Upper lobe of right lung (tissue), 1 donor: ENCODE measurements at regions not wholly inside any gene's neighbourhood (a gene's known extent, or its start where the extent isn't known, plus 50 kb on each side); places are given as distances from the start of the nearest gene placed in this dataset.

Experiments
- ATAC-seq: fragments of 200-7000 bp; cut with Tn5 transposase; one replicate; pipeline ENCODE4 v1.9.1; 2020; ENCODE audit warnings: mild to moderate bottlenecking, moderate library complexity
- DNase-seq: peaks from one replicate; pipeline ENCODE4 v3.0.0-alpha.2; 2020
- H3K27ac ChIP-seq: fragments of 200-600 bp; one replicate; pipeline ENCODE4 v1.8.0; 2022
- H3K27me3 ChIP-seq: fragments of 200-600 bp; one replicate; pipeline ENCODE4 v1.8.0; 2022; ENCODE audit warnings: mild to moderate bottlenecking
- H3K36me3 ChIP-seq: fragments of 200-600 bp; one replicate; pipeline ENCODE4 v1.8.0; 2022
- H3K4me1 ChIP-seq: fragments of 200-600 bp; one replicate; pipeline ENCODE4 v1.8.0; 2022
- H3K4me3 ChIP-seq: fragments of 200-600 bp; one replicate; pipeline ENCODE4 v1.8.0; 2022; ENCODE audit warnings: mild to moderate bottlenecking
- H3K9me3 ChIP-seq: fragments of 200-600 bp; one replicate; pipeline ENCODE4 v1.8.0; 2022
- intact Hi-C: fragments of 100-400 bp; cut with DNase I; formaldehyde crosslinking; loops from one replicate; pipeline ENCODE4 v1.11.0; 2022
- TF ChIP-seq, protein P1 (sequence below): fragments of 200-600 bp; IDR thresholded peaks from one replicate; pipeline ENCODE4 v1.8.0; 2022; ENCODE audit warnings: antibody characterized with exemption
- donor health status: DM: no; HTN: yes; CAD: no; lungs with severe emphysema.

DNA sequence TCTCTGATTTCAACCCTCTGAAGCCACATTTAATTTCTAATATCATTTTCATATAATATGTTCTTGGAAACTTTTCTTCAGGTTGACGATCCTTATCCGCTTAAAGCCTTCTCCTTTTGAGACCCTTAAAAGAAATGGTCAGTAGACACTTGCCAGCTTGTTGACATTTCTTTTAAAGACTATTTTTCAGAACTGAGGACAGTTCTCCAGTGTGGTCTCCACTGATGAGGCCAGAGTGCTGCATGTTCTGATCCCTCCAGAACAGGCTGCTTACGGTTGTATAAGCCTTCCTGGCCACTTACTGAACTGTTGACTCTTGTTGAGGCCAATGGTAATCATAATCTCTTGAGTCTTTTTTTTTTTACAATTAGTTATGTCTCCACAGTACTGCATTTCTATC is 477.3 kb downstream of the FGF9 start:
- H3K36me3 ChIP-seq, result no peaks in the 10 kb centered on the region
- no peak overlapping the region for H3K27ac ChIP-seq
- H3K27me3 ChIP-seq, result no peaks in the 10 kb centered on the region
- ATAC-seq, result no peak
- intact Hi-C loops, result no loop called here
- H3K4me1 ChIP-seq, result no peaks in the 10 kb centered on the region
- H3K9me3 ChIP-seq, result no peaks in the 10 kb centered on the region
- no peak for DNase-seq
- H3K4me3 ChIP-seq, result no peak overlapping the region
- TF ChIP-seq, protein P1, sequence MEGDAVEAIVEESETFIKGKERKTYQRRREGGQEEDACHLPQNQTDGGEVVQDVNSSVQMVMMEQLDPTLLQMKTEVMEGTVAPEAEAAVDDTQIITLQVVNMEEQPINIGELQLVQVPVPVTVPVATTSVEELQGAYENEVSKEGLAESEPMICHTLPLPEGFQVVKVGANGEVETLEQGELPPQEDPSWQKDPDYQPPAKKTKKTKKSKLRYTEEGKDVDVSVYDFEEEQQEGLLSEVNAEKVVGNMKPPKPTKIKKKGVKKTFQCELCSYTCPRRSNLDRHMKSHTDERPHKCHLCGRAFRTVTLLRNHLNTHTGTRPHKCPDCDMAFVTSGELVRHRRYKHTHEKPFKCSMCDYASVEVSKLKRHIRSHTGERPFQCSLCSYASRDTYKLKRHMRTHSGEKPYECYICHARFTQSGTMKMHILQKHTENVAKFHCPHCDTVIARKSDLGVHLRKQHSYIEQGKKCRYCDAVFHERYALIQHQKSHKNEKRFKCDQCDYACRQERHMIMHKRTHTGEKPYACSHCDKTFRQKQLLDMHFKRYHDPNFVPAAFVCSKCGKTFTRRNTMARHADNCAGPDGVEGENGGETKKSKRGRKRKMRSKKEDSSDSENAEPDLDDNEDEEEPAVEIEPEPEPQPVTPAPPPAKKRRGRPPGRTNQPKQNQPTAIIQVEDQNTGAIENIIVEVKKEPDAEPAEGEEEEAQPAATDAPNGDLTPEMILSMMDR, result no peak

DNA sequence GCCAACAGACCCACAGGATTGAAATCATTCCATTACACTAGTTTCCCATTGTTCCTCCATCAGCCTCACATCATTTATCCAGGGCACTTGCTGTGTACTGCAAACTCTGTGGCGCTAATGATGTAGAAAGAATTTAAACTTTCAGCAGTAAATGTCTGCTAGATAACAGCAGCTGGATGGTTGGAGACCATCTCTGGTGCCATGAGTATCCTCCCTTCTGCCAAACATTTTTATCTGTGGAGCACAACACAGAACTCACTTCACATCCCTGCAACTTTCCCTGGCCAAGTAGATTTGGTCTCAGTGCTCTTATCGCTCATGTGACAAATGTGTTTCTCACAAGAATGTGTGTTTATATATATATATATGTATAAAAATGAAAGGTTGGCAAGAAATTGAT is 481.9 kb downstream of the FGF9 start:
- DNase-seq, result no peak
- intact Hi-C loops, result no loop called here
- ATAC-seq, result no peak

DNA sequence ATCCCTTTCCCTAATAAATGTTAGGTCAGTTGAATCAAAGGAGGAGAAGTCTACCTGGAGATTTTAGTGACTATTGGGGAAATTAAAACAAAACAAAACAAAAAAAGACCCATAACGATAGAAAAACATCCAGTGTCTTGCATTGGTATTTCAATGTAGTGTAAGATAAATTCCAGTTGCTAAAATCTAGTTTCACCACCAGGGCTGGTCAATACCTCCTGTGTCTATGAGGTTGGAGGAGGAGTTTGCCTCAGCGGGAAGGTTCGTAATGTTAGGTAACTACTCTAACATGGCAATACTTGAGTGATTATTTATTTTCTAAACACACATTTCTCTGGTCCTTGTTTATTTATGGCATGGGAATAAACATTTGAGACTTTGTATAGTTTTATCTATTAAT is 483.2 kb downstream of the FGF9 start:
- H3K4me1 ChIP-seq, result no peaks in the 10 kb centered on the region
- DNase-seq (no peak), ATAC-seq (no peak)
- H3K27me3 ChIP-seq, result no peaks in the 10 kb centered on the region
- intact Hi-C loops, result no loop called here
- no peak overlapping the region for H3K27ac ChIP-seq
- no peaks in the 10 kb centered on the region for H3K9me3 ChIP-seq
- H3K4me3 ChIP-seq, result no peak overlapping the region
- H3K36me3 ChIP-seq, result no peaks in the 10 kb centered on the region
- TF ChIP-seq, protein P1, result no peak

More for the DNA sequence above, 481.9 kb downstream of the FGF9 start:
- H3K9me3 ChIP-seq, result no peaks in the 10 kb centered on the region
- H3K27me3 ChIP-seq, result no peaks in the 10 kb centered on the region
- no peaks in the 10 kb centered on the region for H3K36me3 ChIP-seq
- no peak overlapping the region for H3K27ac ChIP-seq
- H3K4me1 ChIP-seq, result no peaks in the 10 kb centered on the region
- TF ChIP-seq, protein P1, result no peak
- no peak overlapping the region for H3K4me3 ChIP-seq

DNA sequence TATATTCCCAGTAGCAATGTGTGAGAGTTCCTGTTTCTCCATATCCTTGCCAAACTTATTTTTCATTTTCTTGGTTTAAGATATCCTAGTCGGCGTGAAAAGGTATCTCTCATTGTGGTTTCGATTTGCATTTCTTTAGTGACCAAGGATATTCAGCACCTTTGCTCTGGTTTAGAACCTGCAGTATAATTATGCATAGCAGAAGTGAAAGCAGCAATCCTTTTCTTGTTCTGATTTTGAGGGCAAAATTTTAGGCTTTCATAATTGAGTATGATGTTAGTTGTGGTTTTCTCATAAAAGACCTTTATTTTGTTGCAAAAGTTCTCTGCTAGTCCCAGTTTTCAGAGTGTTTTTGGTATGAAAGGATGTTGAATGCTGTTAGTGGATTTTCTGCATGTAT is 491.0 kb downstream of the FGF9 start:
- no peaks in the 10 kb centered on the region for H3K36me3 ChIP-seq
- H3K4me1 ChIP-seq, result peaks cover 3% of the 10 kb centered on the region
- DNase-seq, result no peak
- intact Hi-C loops, result no loop called here
- no peak overlapping the region for H3K4me3 ChIP-seq
- ATAC-seq, result no peak
- no peaks in the 10 kb centered on the region for H3K27me3 ChIP-seq
- TF ChIP-seq, protein P1, result no peak
- H3K27ac ChIP-seq, result no peak overlapping the region
- no peaks in the 10 kb centered on the region for H3K9me3 ChIP-seq

DNA sequence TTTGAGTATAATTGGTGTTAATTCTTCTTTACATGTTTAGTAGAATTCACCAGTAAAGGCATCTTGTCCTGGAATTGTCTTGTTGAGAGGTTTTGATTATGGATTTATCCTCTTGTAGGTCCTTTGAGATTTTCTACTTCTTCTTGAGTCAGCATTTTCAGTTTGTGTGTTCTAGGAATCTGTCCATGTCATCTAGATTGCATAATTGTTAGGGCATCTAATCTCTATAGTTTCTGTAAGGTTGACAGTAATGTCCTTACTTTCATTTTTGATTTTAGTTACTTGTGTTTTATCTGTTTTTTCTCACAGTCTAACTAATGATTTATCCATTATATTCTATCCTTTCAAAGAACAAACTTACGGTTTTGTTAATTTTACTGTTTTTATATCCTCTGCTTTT is 492.0 kb downstream of the FGF9 start:
- Histone ChIP-seq H3K4me3 (no peak overlapping the region), H3K9me3 (no peaks in the 10 kb centered on the region), H3K27ac (no peak overlapping the region), H3K4me1 (peaks cover 3% of the 10 kb centered on the region), H3K27me3 (no peaks in the 10 kb centered on the region), H3K36me3 (no peaks in the 10 kb centered on the region)
- ATAC-seq, result no peak
- DNase-seq, result no peak
- TF ChIP-seq, protein P1, result no peak
- intact Hi-C loops, result no loop called here
